Liver (tissue), 8 donors: ENCODE measurements at regions not wholly inside any gene's neighbourhood (a gene's known extent, or its start where the extent isn't known, plus 50 kb on each side); places are given as distances from the start of the nearest gene placed in this dataset.

Experiments
- DNase-seq: peaks from one replicate; pipeline ENCODE4 v3.0.0-alpha.2; 2017; ENCODE audit warnings: low spot score
- H3K27ac ChIP-seq, 2 donors: one replicate each; pipeline ENCODE4 v1.7.0; 2013; ENCODE audit warnings: inconsistent platforms in 2 of 2, low read length in 2 of 2, control low read depth in 1 of 2, low read depth in 1 of 2, mild to moderate bottlenecking in 1 of 2
- H3K27me3 ChIP-seq, 4 donors: one replicate each; pipeline versions ENCODE4 v1.6.1 to v1.7.0; 2013; ENCODE audit warnings: low read length in 3 of 4, inconsistent platforms in 1 of 4, mild to moderate bottlenecking in 1 of 4, moderate library complexity in 1 of 4; ENCODE audit not compliant: control insufficient read depth in 4 of 4, insufficient read depth in 4 of 4
- H3K36me3 ChIP-seq, 4 donors: one replicate each; pipeline versions ENCODE4 v1.6.1 to v1.7.0; 2013; ENCODE audit warnings: low read length in 3 of 4, mild to moderate bottlenecking in 3 of 4, low read depth in 1 of 4, moderate library complexity in 1 of 4; ENCODE audit not compliant: control insufficient read depth in 4 of 4, insufficient read depth in 3 of 4
- H3K4me1 ChIP-seq, 4 donors: one replicate each; pipeline versions ENCODE4 v1.6.1 to v1.7.0; 2013; ENCODE audit warnings: low read length in 3 of 4, mild to moderate bottlenecking in 3 of 4, moderate library complexity in 1 of 4; ENCODE audit not compliant: control insufficient read depth in 4 of 4, insufficient read depth in 4 of 4
- H3K4me3 ChIP-seq, 3 donors: one replicate each; pipeline versions ENCODE4 v1.6.1 to v1.7.0; 2013; ENCODE audit warnings: low read length in 3 of 3, control low read depth in 1 of 3, low read depth in 1 of 3, mild to moderate bottlenecking in 1 of 3
- H3K9ac ChIP-seq, 2 donors: one replicate each; pipeline ENCODE4 v1.7.0; 2013; ENCODE audit warnings: low read length in 2 of 2, mild to moderate bottlenecking in 2 of 2, moderate library complexity in 2 of 2, control low read depth in 1 of 2, low read depth in 1 of 2
- H3K9me3 ChIP-seq, 4 donors: one replicate each; pipeline versions ENCODE4 v1.6.1 to v1.7.0; 2013; ENCODE audit warnings: low read length in 3 of 4; ENCODE audit not compliant: control insufficient read depth in 4 of 4
- ATF3 ChIP-seq: IDR thresholded peaks from 2 replicates; pipeline ENCODE4 v1.6.1; 2016; ENCODE audit warnings: antibody characterized with exemption
- CTCF ChIP-seq: fragments of 150-350 bp; IDR thresholded peaks from 2 replicates; pipeline ENCODE4 v1.5.1; 2017; ENCODE audit warnings: improper control_type of control experiment, low read depth, low read length; ENCODE audit not compliant: missing input control
- EGR1 ChIP-seq, 2 donors: IDR thresholded peaks; 2 replicates each; pipeline ENCODE4 v1.6.1; 2016 to 2018; ENCODE audit warnings: antibody characterized with exemption in 2 of 2, low read depth in 2 of 2
- FOXA1 ChIP-seq: IDR thresholded peaks from 2 replicates; pipeline ENCODE4 v1.6.1; 2016; ENCODE audit warnings: antibody characterized with exemption
- FOXA2 ChIP-seq: IDR thresholded peaks from 2 replicates; pipeline ENCODE4 v1.6.1; 2016; ENCODE audit warnings: antibody characterized with exemption
- HNF4A ChIP-seq, 2 donors: conservative IDR thresholded peaks; 2 replicates each; pipeline ENCODE4 v1.6.1; 2016; ENCODE audit warnings: antibody characterized with exemption in 2 of 2, mild to moderate bottlenecking in 2 of 2
- HNF4G ChIP-seq: IDR thresholded peaks from 2 replicates; pipeline ENCODE4 v1.6.1; 2016; ENCODE audit warnings: antibody characterized with exemption
- JUND ChIP-seq, 2 donors: IDR thresholded peaks; 2 replicates each; pipeline ENCODE4 v1.6.1; 2016; ENCODE audit warnings: antibody characterized with exemption in 2 of 2
- MAX ChIP-seq: IDR thresholded peaks from 2 replicates; pipeline ENCODE4 v1.6.1; 2016; ENCODE audit warnings: antibody characterized with exemption
- NR2F2 ChIP-seq: IDR thresholded peaks from 2 replicates; pipeline ENCODE4 v1.6.1; 2016; ENCODE audit warnings: antibody characterized with exemption
- RAD21 ChIP-seq, 2 donors: IDR thresholded peaks; 2 replicates each; pipeline ENCODE4 v1.6.1; 2016; ENCODE audit warnings: antibody characterized with exemption in 2 of 2, mild to moderate bottlenecking in 2 of 2
- RXRA ChIP-seq, 2 donors: IDR thresholded peaks; 2 replicates each; pipeline ENCODE4 v1.6.1; 2017 to 2018; ENCODE audit warnings: antibody characterized with exemption in 2 of 2, mild to moderate bottlenecking in 1 of 2
- SP1 ChIP-seq: IDR thresholded peaks from 2 replicates; pipeline ENCODE4 v1.6.1; 2018; ENCODE audit warnings: antibody characterized with exemption, mild to moderate bottlenecking
- YY1 ChIP-seq: IDR thresholded peaks from 2 replicates; pipeline ENCODE4 v1.6.1; 2016; ENCODE audit warnings: antibody characterized with exemption, mild to moderate bottlenecking
- WGBS: extraction: QIAGEN DNeasy Blood & Tissue Kit; methylation state at CpG from one replicate; pipeline ENCODE4 v1.1.7; 2013; 5-methylcytosine and 5-hydroxymethylcytosine counted together
- TF ChIP-seq, protein P1 (sequence below): IDR thresholded peaks from 2 replicates; pipeline ENCODE4 v1.6.1; 2016; ENCODE audit warnings: antibody characterized with exemption, mild to moderate bottlenecking
- TF ChIP-seq, protein P2 (sequence below): IDR thresholded peaks from 2 replicates; pipeline ENCODE4 v1.6.1; 2016; ENCODE audit warnings: antibody characterized with exemption
- donor health status: healthy.
- donor health status: healthy.
- donor health status: healthy.
- donor health status: healthy.
- donor health status: healthy.

DNA sequence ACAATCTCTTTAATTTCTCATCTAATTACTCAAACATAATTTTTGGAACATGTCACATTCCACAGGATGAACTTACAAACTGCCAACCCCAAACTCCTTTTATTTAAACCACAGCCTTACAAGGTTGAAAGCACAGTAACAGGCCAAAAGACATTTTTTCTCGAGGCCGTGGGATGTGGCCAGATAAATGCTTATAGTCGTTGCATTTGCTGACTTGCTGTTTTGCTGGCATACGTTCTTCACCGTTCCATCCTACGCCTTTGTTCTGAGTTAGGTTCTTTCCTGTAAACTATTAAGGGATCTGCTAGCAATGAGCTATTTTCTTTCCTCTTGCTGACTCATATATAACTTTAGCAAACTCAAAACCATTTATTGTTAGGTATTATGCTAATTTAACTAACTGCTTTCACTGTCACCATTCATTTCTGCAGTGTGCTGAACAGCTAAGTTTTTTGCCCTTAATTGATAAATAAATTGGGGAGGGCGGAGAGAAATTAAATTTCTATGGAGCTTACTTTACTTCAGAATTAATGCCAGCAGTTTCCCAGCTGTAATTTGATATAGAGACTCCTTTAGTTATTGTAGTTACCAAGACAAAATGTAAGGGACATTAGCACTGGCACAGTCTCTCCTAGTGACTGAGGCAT lies 135.1 kb upstream of the PACRGL start:
- Histone ChIP-seq H3K27ac (no peak overlapping the region), H3K36me3 (no peaks in the 10 kb centered on the region), H3K4me3 (no peak overlapping the region), H3K27me3 (no peaks in the 10 kb centered on the region), H3K9ac (no peak overlapping the region), H3K9me3 (no peaks in the 10 kb centered on the region), H3K4me1 (no peaks in the 10 kb centered on the region)
- WGBS: 73% methylated on average over 7 of the region's 7 CpGs
- DNase-seq: no peak
- TF ChIP-seq HNF4A (conservative IDR thresholded peaks at IDR 0.05) (no peak), CTCF (no peak), ATF3 (no peak), RAD21 (IDR thresholded peaks at IDR 0.05) (no peak), FOXA2 (no peak), HNF4G (no peak), MAX (no peak), JUND (IDR thresholded peaks at IDR 0.05) (no peak), YY1 (no peak), EGR1 (IDR thresholded peaks at IDR 0.05; ENCODE audit: low read depth in 2 of 2) (no peak), FOXA1 (no peak)
- TF ChIP-seq, protein P1, sequence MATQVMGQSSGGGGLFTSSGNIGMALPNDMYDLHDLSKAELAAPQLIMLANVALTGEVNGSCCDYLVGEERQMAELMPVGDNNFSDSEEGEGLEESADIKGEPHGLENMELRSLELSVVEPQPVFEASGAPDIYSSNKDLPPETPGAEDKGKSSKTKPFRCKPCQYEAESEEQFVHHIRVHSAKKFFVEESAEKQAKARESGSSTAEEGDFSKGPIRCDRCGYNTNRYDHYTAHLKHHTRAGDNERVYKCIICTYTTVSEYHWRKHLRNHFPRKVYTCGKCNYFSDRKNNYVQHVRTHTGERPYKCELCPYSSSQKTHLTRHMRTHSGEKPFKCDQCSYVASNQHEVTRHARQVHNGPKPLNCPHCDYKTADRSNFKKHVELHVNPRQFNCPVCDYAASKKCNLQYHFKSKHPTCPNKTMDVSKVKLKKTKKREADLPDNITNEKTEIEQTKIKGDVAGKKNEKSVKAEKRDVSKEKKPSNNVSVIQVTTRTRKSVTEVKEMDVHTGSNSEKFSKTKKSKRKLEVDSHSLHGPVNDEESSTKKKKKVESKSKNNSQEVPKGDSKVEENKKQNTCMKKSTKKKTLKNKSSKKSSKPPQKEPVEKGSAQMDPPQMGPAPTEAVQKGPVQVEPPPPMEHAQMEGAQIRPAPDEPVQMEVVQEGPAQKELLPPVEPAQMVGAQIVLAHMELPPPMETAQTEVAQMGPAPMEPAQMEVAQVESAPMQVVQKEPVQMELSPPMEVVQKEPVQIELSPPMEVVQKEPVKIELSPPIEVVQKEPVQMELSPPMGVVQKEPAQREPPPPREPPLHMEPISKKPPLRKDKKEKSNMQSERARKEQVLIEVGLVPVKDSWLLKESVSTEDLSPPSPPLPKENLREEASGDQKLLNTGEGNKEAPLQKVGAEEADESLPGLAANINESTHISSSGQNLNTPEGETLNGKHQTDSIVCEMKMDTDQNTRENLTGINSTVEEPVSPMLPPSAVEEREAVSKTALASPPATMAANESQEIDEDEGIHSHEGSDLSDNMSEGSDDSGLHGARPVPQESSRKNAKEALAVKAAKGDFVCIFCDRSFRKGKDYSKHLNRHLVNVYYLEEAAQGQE: no peak
- TF ChIP-seq, protein P2, sequence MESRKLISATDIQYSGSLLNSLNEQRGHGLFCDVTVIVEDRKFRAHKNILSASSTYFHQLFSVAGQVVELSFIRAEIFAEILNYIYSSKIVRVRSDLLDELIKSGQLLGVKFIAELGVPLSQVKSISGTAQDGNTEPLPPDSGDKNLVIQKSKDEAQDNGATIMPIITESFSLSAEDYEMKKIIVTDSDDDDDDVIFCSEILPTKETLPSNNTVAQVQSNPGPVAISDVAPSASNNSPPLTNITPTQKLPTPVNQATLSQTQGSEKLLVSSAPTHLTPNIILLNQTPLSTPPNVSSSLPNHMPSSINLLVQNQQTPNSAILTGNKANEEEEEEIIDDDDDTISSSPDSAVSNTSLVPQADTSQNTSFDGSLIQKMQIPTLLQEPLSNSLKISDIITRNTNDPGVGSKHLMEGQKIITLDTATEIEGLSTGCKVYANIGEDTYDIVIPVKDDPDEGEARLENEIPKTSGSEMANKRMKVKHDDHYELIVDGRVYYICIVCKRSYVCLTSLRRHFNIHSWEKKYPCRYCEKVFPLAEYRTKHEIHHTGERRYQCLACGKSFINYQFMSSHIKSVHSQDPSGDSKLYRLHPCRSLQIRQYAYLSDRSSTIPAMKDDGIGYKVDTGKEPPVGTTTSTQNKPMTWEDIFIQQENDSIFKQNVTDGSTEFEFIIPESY: no peak

- no peak overlapping the region for H3K9ac ChIP-seq
- DNase-seq: no peak
- H3K4me3 ChIP-seq: no peak overlapping the region
- WGBS: 85% methylated on average over 2 of the region's 2 CpGs
- no peaks in the 10 kb centered on the region for H3K36me3 ChIP-seq
- no peak overlapping the region for H3K27ac ChIP-seq
- no peaks in the 10 kb centered on the region for H3K4me1 ChIP-seq
- H3K27me3 ChIP-seq: no peaks in the 10 kb centered on the region
- H3K9me3 ChIP-seq: no peaks in the 10 kb centered on the region
- no peak for TF ChIP-seq SP1
- TF ChIP-seq NR2F2: no peak
- TF ChIP-seq HNF4A (conservative IDR thresholded peaks at IDR 0.05): no peak
- no peak for TF ChIP-seq RXRA (IDR thresholded peaks at IDR 0.05)
- TF ChIP-seq, protein P2: no peak
- TF ChIP-seq, protein P1: no peak
Observed at GRCh38 chr4:20570981-20571715, 129.1 kb upstream of the PACRGL start.
